GM12878 (cell line): ENCODE measurements at regions not wholly inside any gene's neighbourhood (a gene's known extent, or its start where the extent isn't known, plus 50 kb on each side); places are given as distances from the start of the nearest gene placed in this dataset.

Source experiments
- ATAC-seq: fragments of 200-7000 bp; cut with Tn5 transposase; 3 replicates; pipeline ENCODE4 v1.9.1; 2020; ENCODE audit warnings: mild to moderate bottlenecking, moderate library complexity
- BruUV-seq: library from RNA; stranded (reverse); fragments of 400-500 nt; replicated peaks from 2 replicates; lab custom pipeline; 2021; lab: Mats Ljungman, UMichigan
- CTCF ChIA-PET: fragments of 300-600 bp; sonication (Branson Sonifier 250); formaldehyde crosslinking; extraction: SDS; loops from one replicate; lab custom pipeline; 2021; ENCODE audit warnings: inconsistent platforms; lab: Yijun Ruan, JAX
- POLR2A ChIA-PET: fragments of 350-600 bp; formaldehyde crosslinking; extraction: SDS; loops from one replicate; lab custom pipeline; 2021; ENCODE audit warnings: inconsistent platforms; lab: Charles Lee
- RAD21 ChIA-PET: fragments of 300-600 bp; sonication (Branson Sonifier 250); formaldehyde crosslinking; loops from one replicate; lab custom pipeline; 2023; ENCODE audit warnings: antibody characterized with exemption; ENCODE audit not compliant: unreplicated experiment; lab: Charles Lee
- SMC1A ChIA-PET: fragments of 300-600 bp; sonication (Branson Sonifier 250); formaldehyde crosslinking; loops from one replicate; lab custom pipeline; 2023; ENCODE audit not compliant: unreplicated experiment, uncharacterized antibody; lab: Charles Lee
- DNase-seq: peaks from one replicate; pipeline ENCODE4 v3.0.0-alpha.2; 2011; ENCODE audit warnings: low read depth, low spot score
- FAIRE-seq: peaks from 3 replicates; lab custom pipeline; 2011; peaks lifted over from hg19 to GRCh38; lab: Jason Lieb, UNC
- H2AFZ ChIP-seq: 2 replicates; pipeline ENCODE4 v1.6.0; 2011; ENCODE audit warnings: low read depth, low read length, control low read depth; ENCODE audit not compliant: control insufficient read depth
- H3K27ac ChIP-seq: 2 replicates; pipeline ENCODE4 v1.5.1; 2011; ENCODE audit warnings: control low read depth; ENCODE audit not compliant: control insufficient read depth, insufficient read depth
- H3K27me3 ChIP-seq, 2 experiments: replicated peaks in 1 of 2; 2 replicates each; pipeline versions ENCODE4 v1.6.0 to v1.6.1; 2011; ENCODE audit warnings: low read length in 1 of 2; ENCODE audit not compliant: control insufficient read depth in 2 of 2, insufficient read depth in 2 of 2
- H3K36me3 ChIP-seq, 2 experiments: 2 replicates each; pipeline ENCODE4 v1.5.1; 2011; ENCODE audit warnings: low read length in 1 of 2; ENCODE audit not compliant: control insufficient read depth in 2 of 2, insufficient read depth in 2 of 2
- H3K4me1 ChIP-seq: 2 replicates; pipeline ENCODE4 v1.6.1; 2011; ENCODE audit warnings: mild to moderate bottlenecking, low read length, moderate library complexity, mixed read lengths; ENCODE audit not compliant: control insufficient read depth, insufficient read depth
- H3K4me2 ChIP-seq: 2 replicates; pipeline ENCODE4 v1.6.0; 2011; ENCODE audit warnings: control low read depth; ENCODE audit not compliant: control insufficient read depth, insufficient read depth
- H3K4me3 ChIP-seq: fragments of 200-600 bp; sonication (generic); 2 replicates; pipeline ENCODE4 v1.5.1; 2016
- H3K79me2 ChIP-seq: 2 replicates; pipeline ENCODE4 v1.6.0; 2011; ENCODE audit warnings: low read length; ENCODE audit not compliant: control insufficient read depth, insufficient read depth
- H3K9ac ChIP-seq: 2 replicates; pipeline ENCODE4 v1.8.0; 2011; ENCODE audit warnings: low read length, control low read depth, mixed read lengths; ENCODE audit not compliant: control insufficient read depth, insufficient read depth
- H3K9me3 ChIP-seq: replicated peaks from 3 replicates; pipeline ENCODE4 v1.5.1; 2011; ENCODE audit warnings: mild to moderate bottlenecking, low read length; ENCODE audit not compliant: control insufficient read depth, insufficient read depth
- H4K20me1 ChIP-seq: 2 replicates; pipeline ENCODE4 v1.6.0; 2011; ENCODE audit not compliant: control insufficient read depth, insufficient read depth
- CHD2 ChIP-seq: IDR thresholded peaks from 2 replicates; pipeline ENCODE4 v1.6.1; 2011; ENCODE audit warnings: low read depth, low read length, improper control_type of control experiment, borderline replicate concordance
- EZH2 ChIP-seq: IDR thresholded peaks from 2 replicates; pipeline ENCODE4 v1.6.1; 2012; ENCODE audit warnings: low read depth, mild to moderate bottlenecking, control low read depth, inconsistent platforms, low read length, borderline replicate concordance; ENCODE audit not compliant: control insufficient read depth
- FOXK2 ChIP-seq: fragments of 450-650 bp; IDR thresholded peaks from 2 replicates; pipeline ENCODE4 v1.6.1; 2017; ENCODE audit warnings: mild to moderate bottlenecking, moderate library complexity
- HDGF ChIP-seq: fragments of 450-650 bp; IDR thresholded peaks from 2 replicates; pipeline ENCODE4 v1.6.1; 2016; ENCODE audit warnings: antibody characterized with exemption
- IKZF1 ChIP-seq: fragments of 450-650 bp; conservative IDR thresholded peaks from 2 replicates; pipeline ENCODE4 v1.6.1; 2017; ENCODE audit warnings: antibody characterized with exemption, mild to moderate bottlenecking
- IRF4 ChIP-seq: IDR thresholded peaks from 2 replicates; pipeline ENCODE4 v1.6.1; 2011; ENCODE audit warnings: low read depth, low read length
- MEF2B ChIP-seq: fragments of 450-650 bp; IDR thresholded peaks from 2 replicates; pipeline ENCODE4 v1.6.1; 2018; ENCODE audit warnings: mild to moderate bottlenecking, moderate library complexity; ENCODE audit not compliant: partially characterized antibody, poor library complexity, severe bottlenecking
- NFIC ChIP-seq: IDR thresholded peaks from 2 replicates; pipeline ENCODE4 v1.6.1; 2012; ENCODE audit warnings: low read depth, mild to moderate bottlenecking, inconsistent platforms, low read length, moderate library complexity
- NFYA ChIP-seq: IDR thresholded peaks from 2 replicates; pipeline ENCODE4 v1.6.1; 2011; ENCODE audit warnings: low read depth, mild to moderate bottlenecking, low read length, improper control_type of control experiment, borderline replicate concordance
- PAX8 ChIP-seq: fragments of 450-650 bp; IDR thresholded peaks from 2 replicates; pipeline ENCODE4 v1.6.1; 2017; ENCODE audit warnings: mild to moderate bottlenecking, moderate library complexity
- POLR2AphosphoS5 ChIP-seq: IDR thresholded peaks from 2 replicates; pipeline ENCODE4 v1.6.1; 2011; ENCODE audit warnings: mild to moderate bottlenecking, low read length, inconsistent platforms
- POU2F2 ChIP-seq: IDR thresholded peaks from 3 replicates; pipeline ENCODE4 v1.6.1; 2011; ENCODE audit warnings: low read depth, mild to moderate bottlenecking, low read length, borderline replicate concordance
- SMC3 ChIP-seq: IDR thresholded peaks from 2 replicates; pipeline ENCODE4 v1.6.1; 2011; ENCODE audit warnings: low read length, improper control_type of control experiment, borderline replicate concordance
- TCF3 ChIP-seq: IDR thresholded peaks from 2 replicates; pipeline ENCODE4 v1.6.1; 2012; ENCODE audit warnings: low read depth, mild to moderate bottlenecking, low read length, borderline replicate concordance; ENCODE audit not compliant: insufficient read depth
- ZBED1 ChIP-seq: IDR thresholded peaks from 2 replicates; pipeline ENCODE4 v1.6.1; 2016; ENCODE audit warnings: borderline replicate concordance
- ZSCAN29 ChIP-seq: fragments of 450-650 bp; IDR thresholded peaks from 2 replicates; pipeline ENCODE4 v1.6.1; 2017; ENCODE audit warnings: mild to moderate bottlenecking, moderate library complexity
- WGBS: methylation state at CpG from one replicate; pipeline ENCODE4 v1.1.6; 2016; ENCODE audit warnings: low lambda C conversion rate; ENCODE audit not compliant: insufficient replicate concordance, insufficient coverage; ENCODE audit errors: missing lambda C conversion rate; 5-methylcytosine and 5-hydroxymethylcytosine counted together
- in situ Hi-C: fragments of 300-500 bp; cut with MboI; formaldehyde crosslinking; loops from 9 replicates; pipeline ENCODE4 v1.14.3; 2018; ENCODE audit warnings: mixed read lengths
- intact Hi-C: fragments of 100-400 bp; cut with micrococcal nuclease; formaldehyde crosslinking; loops from one replicate; pipeline ENCODE4 v1.14.2; 2022; ENCODE audit not compliant: unreplicated experiment
- TF ChIP-seq, protein P1 (sequence below): fragments of 150-350 bp; IDR thresholded peaks from 2 replicates; pipeline ENCODE4 v1.6.1; 2016; ENCODE audit warnings: low read depth, low read length

DNA sequence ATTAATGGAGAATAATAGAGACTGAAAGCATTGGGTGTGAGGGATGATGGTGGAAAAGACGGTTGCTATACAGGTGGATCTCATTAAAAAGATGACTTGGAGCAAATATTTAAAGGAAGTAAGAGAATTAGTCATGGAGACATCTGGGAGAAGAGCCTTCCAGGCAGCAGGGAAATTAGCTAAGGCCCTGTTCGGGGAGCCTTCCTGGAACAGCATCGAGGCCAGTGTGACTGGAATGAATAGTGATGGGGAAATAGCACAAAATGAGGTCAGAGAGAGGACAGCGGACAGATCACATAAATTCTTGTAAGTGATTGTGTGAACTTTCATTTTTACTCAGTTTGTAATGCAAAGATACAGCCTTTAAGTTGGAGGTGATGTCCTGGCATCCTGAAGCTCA lies 842.3 kb downstream of the SLC6A15 start:
- Histone ChIP-seq H2AFZ (no peak overlapping the region), H3K4me1 (no peaks in the 10 kb centered on the region), H3K4me3 (no peak overlapping the region), H4K20me1 (no peaks in the 10 kb centered on the region), H3K4me2 (no peak overlapping the region), H3K9ac (no peak overlapping the region), H3K27me3 (no peaks in the 10 kb centered on the region), H3K36me3 (no peaks in the 10 kb centered on the region), H3K27ac (no peak overlapping the region), H3K9me3 (no peaks in the 10 kb centered on the region), H3K79me2 (no peaks in the 10 kb centered on the region)
- FAIRE-seq (no peak), DNase-seq (no peak), ATAC-seq (no peak)
- in situ Hi-C loops (no loop called here), intact Hi-C loops (no loop called here)
- no TSS peak for BruUV-seq
- WGBS = 17% methylated on average over 4 of the region's 4 CpGs
- no peak for TF ChIP-seq IRF4
- no peak for TF ChIP-seq HDGF
- no peak for TF ChIP-seq FOXK2
- no peak for TF ChIP-seq TCF3
- no peak for TF ChIP-seq NFYA
- TF ChIP-seq NFIC = no peak
- TF ChIP-seq POLR2AphosphoS5 = no peak
- no peak for TF ChIP-seq POU2F2
- no peak for TF ChIP-seq ZSCAN29
- TF ChIP-seq IKZF1 = no peak
- TF ChIP-seq ZBED1 = no peak
- POLR2A ChIA-PET = no interaction called here
- CTCF ChIA-PET = no interaction called here
- SMC1A ChIA-PET = no interaction called here
- RAD21 ChIA-PET = no interaction called here

DNA sequence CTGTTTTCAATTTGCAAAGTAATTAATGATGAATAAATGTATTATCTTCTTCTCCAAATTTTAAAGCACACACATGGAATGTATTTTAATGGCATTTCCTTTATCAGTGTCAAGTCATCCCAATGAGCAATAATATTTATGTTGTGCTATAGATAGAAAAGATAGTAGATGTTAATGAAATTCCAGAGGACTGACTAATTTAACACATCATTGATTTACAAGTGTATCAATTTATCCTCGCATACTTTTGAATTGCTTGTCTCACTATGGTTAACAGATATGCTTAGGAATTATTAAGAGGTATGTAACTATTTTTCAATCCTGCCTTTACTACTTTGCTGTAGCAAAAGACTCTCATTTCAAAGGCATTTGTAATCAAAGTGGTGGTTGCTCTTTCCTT lies 842.9 kb downstream of the SLC6A15 start:
- H3K4me2 ChIP-seq = no peak overlapping the region
- no peak for FAIRE-seq
- TF ChIP-seq SMC3 (no peak), MEF2B (no peak), CHD2 (no peak), EZH2 (no peak), PAX8 (no peak)
- TF ChIP-seq, protein P1, sequence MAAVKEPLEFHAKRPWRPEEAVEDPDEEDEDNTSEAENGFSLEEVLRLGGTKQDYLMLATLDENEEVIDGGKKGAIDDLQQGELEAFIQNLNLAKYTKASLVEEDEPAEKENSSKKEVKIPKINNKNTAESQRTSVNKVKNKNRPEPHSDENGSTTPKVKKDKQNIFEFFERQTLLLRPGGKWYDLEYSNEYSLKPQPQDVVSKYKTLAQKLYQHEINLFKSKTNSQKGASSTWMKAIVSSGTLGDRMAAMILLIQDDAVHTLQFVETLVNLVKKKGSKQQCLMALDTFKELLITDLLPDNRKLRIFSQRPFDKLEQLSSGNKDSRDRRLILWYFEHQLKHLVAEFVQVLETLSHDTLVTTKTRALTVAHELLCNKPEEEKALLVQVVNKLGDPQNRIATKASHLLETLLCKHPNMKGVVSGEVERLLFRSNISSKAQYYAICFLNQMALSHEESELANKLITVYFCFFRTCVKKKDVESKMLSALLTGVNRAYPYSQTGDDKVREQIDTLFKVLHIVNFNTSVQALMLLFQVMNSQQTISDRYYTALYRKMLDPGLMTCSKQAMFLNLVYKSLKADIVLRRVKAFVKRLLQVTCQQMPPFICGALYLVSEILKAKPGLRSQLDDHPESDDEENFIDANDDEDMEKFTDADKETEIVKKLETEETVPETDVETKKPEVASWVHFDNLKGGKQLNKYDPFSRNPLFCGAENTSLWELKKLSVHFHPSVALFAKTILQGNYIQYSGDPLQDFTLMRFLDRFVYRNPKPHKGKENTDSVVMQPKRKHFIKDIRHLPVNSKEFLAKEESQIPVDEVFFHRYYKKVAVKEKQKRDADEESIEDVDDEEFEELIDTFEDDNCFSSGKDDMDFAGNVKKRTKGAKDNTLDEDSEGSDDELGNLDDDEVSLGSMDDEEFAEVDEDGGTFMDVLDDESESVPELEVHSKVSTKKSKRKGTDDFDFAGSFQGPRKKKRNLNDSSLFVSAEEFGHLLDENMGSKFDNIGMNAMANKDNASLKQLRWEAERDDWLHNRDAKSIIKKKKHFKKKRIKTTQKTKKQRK = no peak

More for the DNA sequence above, 842.9 kb downstream of the SLC6A15 start:
- H3K9ac ChIP-seq = no peak overlapping the region
- H3K4me1 ChIP-seq = no peaks in the 10 kb centered on the region
- H4K20me1 ChIP-seq = no peaks in the 10 kb centered on the region
- BruUV-seq = no TSS peak
- H3K9me3 ChIP-seq = no peaks in the 10 kb centered on the region
- H3K27ac ChIP-seq = no peak overlapping the region
- in situ Hi-C loops = no loop called here
- no peak for DNase-seq
- intact Hi-C loops = no loop called here
- ChIA-PET SMC1A (interaction anchor here (1.4 kb wide), 1 partner anchor 16 kb away, joined by 3 read pairs; no protein-coding TSS in a partner anchor), POLR2A (no interaction called here), RAD21 (no interaction called here), CTCF (no interaction called here)
- 28% methylated on average over 1 of the region's 1 CpG for WGBS
- ATAC-seq = no peak
- H3K79me2 ChIP-seq = no peaks in the 10 kb centered on the region
- no peaks in the 10 kb centered on the region for H3K27me3 ChIP-seq
- no peaks in the 10 kb centered on the region for H3K36me3 ChIP-seq
- H2AFZ ChIP-seq = no peak overlapping the region
- H3K4me3 ChIP-seq = no peak overlapping the region
